ENCODE measurements at regions not wholly inside any gene's neighbourhood (a gene's known extent, or its start where the extent isn't known, plus 50 kb on each side); places are given as distances from the start of the nearest gene placed in this dataset.

- no peak overlapping the region for H3K4me3 Mint-ChIP-seq
- H3K27me3 Mint-ChIP-seq (ENCODE audit: insufficient read depth, low read depth, poor library complexity): no peaks in the 10 kb centered on the region
- Histone ChIP-seq H3K27ac (ENCODE audit: low read depth) (no peak overlapping the region), H3K4me3 (no peak overlapping the region), H3K9me2 (ENCODE audit: insufficient read depth) (peaks cover 6% of the 10 kb centered on the region; the same call in 1 of the 2 replicates), H4K20me1 (replicated peaks; ENCODE audit: insufficient read depth) (no peaks in the 10 kb centered on the region), H3K79me2 (replicated peaks; ENCODE audit: insufficient read depth) (no peaks in the 10 kb centered on the region), H3F3A (replicated peaks; ENCODE audit: low read depth) (no peaks in the 10 kb centered on the region), H3K4me2 (no peak overlapping the region), H3K27me3 (ENCODE audit: insufficient read depth) (no peaks in the 10 kb centered on the region), H2AFZ (no peak overlapping the region), H3K4me1 (ENCODE audit: insufficient read depth) (no peaks in the 10 kb centered on the region), H3K36me3 (ENCODE audit: insufficient read depth) (no peaks in the 10 kb centered on the region)
- ATAC-seq: no peak
- H3K27ac Mint-ChIP-seq: no peak overlapping the region
- DNase-seq (ENCODE audit: low spot score): no peak
- no peaks in the 10 kb centered on the region for H3K4me1 Mint-ChIP-seq
- TF ChIP-seq CREB1 (CRISPR knock-in tag; IDR thresholded peaks at IDR 0.05; ENCODE audit: low read depth): no peak
- TF ChIP-seq REST (IDR thresholded peaks at IDR 0.05; ENCODE audit: unreplicated experiment): no peak
- no peak for TF ChIP-seq ETS1 (IDR thresholded peaks at IDR 0.05)
- no peak for TF ChIP-seq NANOG (IDR thresholded peaks at IDR 0.05; ENCODE audit: borderline replicate concordance)
- TF ChIP-seq ZNF114 (CRISPR knock-in tag; IDR thresholded peaks at IDR 0.05): no peak
- no peak for TF ChIP-seq JUNB (IDR thresholded peaks at IDR 0.05; ENCODE audit: unreplicated experiment)
- no peak for TF ChIP-seq ZNF462 (CRISPR knock-in tag; IDR thresholded peaks at IDR 0.05)
- TF ChIP-seq EZH2phosphoT487 (IDR thresholded peaks at IDR 0.05; ENCODE audit: unreplicated experiment): no peak
- TF ChIP-seq POLR2AphosphoS5 (IDR thresholded peaks at IDR 0.05; ENCODE audit: low read depth): no peak
- no peak for TF ChIP-seq ZNF331 (CRISPR knock-in tag; IDR thresholded peaks at IDR 0.05; ENCODE audit: low read depth)
- no peak for TF ChIP-seq EZH2 (IDR thresholded peaks at IDR 0.05; ENCODE audit: low read depth, unreplicated experiment)
- TF ChIP-seq CTCF (conservative IDR thresholded peaks at IDR 0.05; ENCODE audit: low read depth in 2 of 2): no peak
- no peak for TF ChIP-seq STAT1 (IDR thresholded peaks at IDR 0.05; ENCODE audit: unreplicated experiment)
- H3K9me3 Mint-ChIP-seq: no peaks in the 10 kb centered on the region
- H3K36me3 Mint-ChIP-seq (ENCODE audit: low read depth): no peaks in the 10 kb centered on the region
Measured at GRCh38 chr4:14897217-14897616, 105.1 kb upstream of the CPEB2 start.

Measured in GM23338 (cell line).